ENCODE measurements at regions not wholly inside any gene's neighbourhood (a gene's known extent, or its start where the extent isn't known, plus 50 kb on each side); places are given as distances from the start of the nearest gene placed in this dataset.

- DNase-seq: no peak
Measured at GRCh38 chr3:104820959-104821358, 545.8 kb upstream of the ALCAM start.

GRCh38 chr3:104825116-104825515 lies 541.6 kb upstream of the ALCAM start:
- no peak for DNase-seq

- DNase-seq: no peak
Measured at GRCh38 chr3:104831071-104831470, 535.6 kb upstream of the ALCAM start.

GRCh38 chr3:104832530-104832929 lies 534.2 kb upstream of the ALCAM start:
- no peak for DNase-seq

GRCh38 chr3:104835376-104835775 lies 531.3 kb upstream of the ALCAM start:
- DNase-seq: no peak

GRCh38 chr3:104846270-104846669 lies 520.4 kb upstream of the ALCAM start:
- DNase-seq: no peak

GRCh38 chr3:104849070-104849469 lies 517.6 kb upstream of the ALCAM start:
- DNase-seq: no peak

- DNase-seq: no peak
Measured at GRCh38 chr3:104854468-104854867, 512.2 kb upstream of the ALCAM start.

- no peak for DNase-seq
Measured at GRCh38 chr3:104855702-104856101, 511.0 kb upstream of the ALCAM start.

GRCh38 chr3:104856741-104857140 lies 510.0 kb upstream of the ALCAM start:
- no peak for DNase-seq

- no peak for DNase-seq
Measured at GRCh38 chr3:104868291-104868690, 498.4 kb upstream of the ALCAM start.

GRCh38 chr3:104870276-104870675 lies 496.4 kb upstream of the ALCAM start:
- no peak for DNase-seq

GRCh38 chr3:104873331-104873730 lies 493.4 kb upstream of the ALCAM start:
- no peak for DNase-seq

- no peak for DNase-seq
Measured at GRCh38 chr3:104878395-104878794, 488.3 kb upstream of the ALCAM start.

- DNase-seq: no peak
Measured at GRCh38 chr3:104879919-104880318, 486.8 kb upstream of the ALCAM start.

- no peak for DNase-seq
Measured at GRCh38 chr3:104885214-104885814, 481.4 kb upstream of the ALCAM start.

GRCh38 chr3:104886220-104886995 lies 480.3 kb upstream of the ALCAM start:
- no peak for DNase-seq

GRCh38 chr3:104887069-104887468 lies 479.6 kb upstream of the ALCAM start:
- DNase-seq: no peak

- no peak for DNase-seq
Measured at GRCh38 chr3:104887619-104888018, 479.1 kb upstream of the ALCAM start.

- no peak for DNase-seq
Measured at GRCh38 chr3:104892044-104892443, 474.7 kb upstream of the ALCAM start.

GRCh38 chr3:104896624-104897023 lies 470.1 kb upstream of the ALCAM start:
- no peak for DNase-seq

- no peak for DNase-seq
Measured at GRCh38 chr3:104901396-104901795, 465.3 kb upstream of the ALCAM start.

GRCh38 chr3:104903064-104903463 lies 463.6 kb upstream of the ALCAM start:
- DNase-seq: no peak

GRCh38 chr3:104906001-104906639 lies 460.6 kb upstream of the ALCAM start:
- DNase-seq: no peak
